Loucy (cell line): ENCODE measurements at regions not wholly inside any gene's neighbourhood (a gene's known extent, or its start where the extent isn't known, plus 50 kb on each side); places are given as distances from the start of the nearest gene placed in this dataset.

Experiments used
- EZH2phosphoT487 ChIP-seq: fragments of 200-600 bp; IDR thresholded peaks from 2 replicates; pipeline ENCODE4 v1.6.1; 2018; ENCODE audit warnings: antibody characterized with exemption, mild to moderate bottlenecking, moderate library complexity, borderline replicate concordance
- TF ChIP-seq, protein P1 (sequence below): fragments of 200-600 bp; sonication (generic); conservative IDR thresholded peaks from 2 replicates; pipeline ENCODE4 v1.5.1; 2014; ENCODE audit warnings: mild to moderate bottlenecking, antibody characterized with exemption, low read length

DNA sequence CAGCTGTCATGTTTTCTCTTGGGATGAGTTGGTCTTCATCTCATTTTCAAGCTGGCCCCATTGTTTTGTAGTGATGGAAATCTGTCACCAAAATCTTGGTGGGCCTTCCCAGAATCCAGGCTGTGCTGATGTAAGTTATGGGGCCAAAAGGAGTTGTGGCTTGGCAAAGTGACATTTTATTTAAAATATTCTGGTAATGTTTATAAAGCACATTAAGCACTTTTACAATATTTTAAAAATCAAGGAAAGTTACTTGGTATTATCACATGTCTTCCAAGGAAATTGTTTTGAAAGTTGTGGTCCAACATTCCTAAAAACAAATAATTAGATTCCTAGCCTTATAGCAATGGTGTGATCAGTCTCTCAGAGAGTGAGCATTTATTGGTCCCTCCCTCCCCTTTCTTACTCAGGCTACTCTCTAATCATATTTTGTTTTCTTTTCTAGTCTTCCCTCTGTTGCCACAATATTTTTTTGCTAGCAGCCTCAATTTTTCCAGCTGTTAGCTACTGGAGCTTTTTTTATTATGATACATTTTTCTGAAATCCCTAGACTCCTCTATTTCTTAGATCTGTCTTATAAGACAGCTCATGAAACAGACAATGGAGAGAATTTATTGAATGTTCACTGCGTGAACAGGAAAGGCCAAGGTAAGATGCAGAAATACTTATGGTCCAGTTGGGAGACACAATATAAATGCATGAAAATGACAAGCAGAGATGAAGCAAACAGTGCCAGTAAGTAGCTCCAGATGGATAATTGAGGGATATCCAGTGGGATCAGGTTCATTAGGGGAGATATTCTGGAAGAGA, 408.1 kb upstream of the ZNF608 start:
- TF ChIP-seq, protein P1, sequence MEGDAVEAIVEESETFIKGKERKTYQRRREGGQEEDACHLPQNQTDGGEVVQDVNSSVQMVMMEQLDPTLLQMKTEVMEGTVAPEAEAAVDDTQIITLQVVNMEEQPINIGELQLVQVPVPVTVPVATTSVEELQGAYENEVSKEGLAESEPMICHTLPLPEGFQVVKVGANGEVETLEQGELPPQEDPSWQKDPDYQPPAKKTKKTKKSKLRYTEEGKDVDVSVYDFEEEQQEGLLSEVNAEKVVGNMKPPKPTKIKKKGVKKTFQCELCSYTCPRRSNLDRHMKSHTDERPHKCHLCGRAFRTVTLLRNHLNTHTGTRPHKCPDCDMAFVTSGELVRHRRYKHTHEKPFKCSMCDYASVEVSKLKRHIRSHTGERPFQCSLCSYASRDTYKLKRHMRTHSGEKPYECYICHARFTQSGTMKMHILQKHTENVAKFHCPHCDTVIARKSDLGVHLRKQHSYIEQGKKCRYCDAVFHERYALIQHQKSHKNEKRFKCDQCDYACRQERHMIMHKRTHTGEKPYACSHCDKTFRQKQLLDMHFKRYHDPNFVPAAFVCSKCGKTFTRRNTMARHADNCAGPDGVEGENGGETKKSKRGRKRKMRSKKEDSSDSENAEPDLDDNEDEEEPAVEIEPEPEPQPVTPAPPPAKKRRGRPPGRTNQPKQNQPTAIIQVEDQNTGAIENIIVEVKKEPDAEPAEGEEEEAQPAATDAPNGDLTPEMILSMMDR = no peak
- TF ChIP-seq EZH2phosphoT487 = no peak
